ENCODE measurements at regions not wholly inside any gene's neighbourhood (a gene's known extent, or its start where the extent isn't known, plus 50 kb on each side); places are given as distances from the start of the nearest gene placed in this dataset.

GRCh38 chr15:35933531-35933930 is 387.6 kb upstream of the DPH6 start:
- TF ChIP-seq CTCF (IDR thresholded peaks at IDR 0.05; ENCODE audit: poor library complexity, severe bottlenecking) (no peak), RAD21 (conservative IDR thresholded peaks at IDR 0.05) (no peak), POLR2AphosphoS5 (IDR thresholded peaks at IDR 0.05) (no peak), TAF1 (IDR thresholded peaks at IDR 0.05; ENCODE audit: low read depth) (no peak)

All from neural cell (in vitro differentiated cells).